Lower leg skin (tissue), 4 donors: ENCODE measurements at regions not wholly inside any gene's neighbourhood (a gene's known extent, or its start where the extent isn't known, plus 50 kb on each side); places are given as distances from the start of the nearest gene placed in this dataset.

Experiments
- DNase-seq, 2 donors: peaks; one replicate each; pipeline ENCODE4 v3.0.0-alpha.2; 2019; ENCODE audit warnings: low spot score in 2 of 2
- H3K4me3 ChIP-seq: fragments of 200-600 bp; sonication (generic); 2 replicates; pipeline ENCODE4 v1.5.1; 2017; ENCODE audit warnings: mild to moderate bottlenecking, low read depth; ENCODE audit not compliant: poor library complexity, severe bottlenecking
- POLR2A ChIP-seq, 2 donors: fragments of 450-650 bp; IDR thresholded peaks; one replicate each; pipeline ENCODE4 v1.6.1; 2016 to 2017; ENCODE audit warnings: antibody characterized with exemption in 2 of 2, mild to moderate bottlenecking in 1 of 2, moderate library complexity in 1 of 2
- WGBS, 2 donors: methylation state at CpG; one replicate each; pipeline ENCODE4 v1.1.5; 2018; 5-methylcytosine and 5-hydroxymethylcytosine counted together
- intact Hi-C: fragments of 100-400 bp; cut with DNase I; formaldehyde crosslinking; loops from one replicate; pipeline ENCODE4 v1.15.0; 2023; ENCODE audit warnings: low total_unique reads
- TF ChIP-seq, protein P1 (sequence below), 3 donors: fragments of 450-650 bp; IDR thresholded peaks; one replicate each; pipeline ENCODE4 v1.5.1; 2016; ENCODE audit warnings: antibody characterized with exemption in 3 of 3, mild to moderate bottlenecking in 3 of 3, moderate library complexity in 2 of 3

DNA sequence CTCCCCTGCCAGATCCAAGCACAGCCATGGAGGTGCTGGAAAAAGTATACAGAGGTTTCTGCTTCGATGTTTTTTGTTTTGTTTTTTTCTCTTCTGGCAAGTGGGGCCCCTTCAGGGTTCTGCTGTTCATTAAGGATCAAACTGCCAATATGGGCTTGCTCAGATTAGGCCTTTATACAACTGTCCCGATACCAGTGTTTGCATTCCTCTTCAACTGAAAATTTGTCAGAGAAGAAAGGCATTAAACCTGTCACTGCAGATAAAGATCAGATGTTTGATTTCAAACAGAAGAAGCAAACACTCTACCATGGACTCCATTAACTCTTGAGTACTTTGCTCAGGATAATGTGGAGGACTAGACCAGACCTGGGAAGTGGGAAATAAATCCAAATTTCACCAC, 396.0 kb upstream of the SMIM21 start:
- TF ChIP-seq, protein P1, sequence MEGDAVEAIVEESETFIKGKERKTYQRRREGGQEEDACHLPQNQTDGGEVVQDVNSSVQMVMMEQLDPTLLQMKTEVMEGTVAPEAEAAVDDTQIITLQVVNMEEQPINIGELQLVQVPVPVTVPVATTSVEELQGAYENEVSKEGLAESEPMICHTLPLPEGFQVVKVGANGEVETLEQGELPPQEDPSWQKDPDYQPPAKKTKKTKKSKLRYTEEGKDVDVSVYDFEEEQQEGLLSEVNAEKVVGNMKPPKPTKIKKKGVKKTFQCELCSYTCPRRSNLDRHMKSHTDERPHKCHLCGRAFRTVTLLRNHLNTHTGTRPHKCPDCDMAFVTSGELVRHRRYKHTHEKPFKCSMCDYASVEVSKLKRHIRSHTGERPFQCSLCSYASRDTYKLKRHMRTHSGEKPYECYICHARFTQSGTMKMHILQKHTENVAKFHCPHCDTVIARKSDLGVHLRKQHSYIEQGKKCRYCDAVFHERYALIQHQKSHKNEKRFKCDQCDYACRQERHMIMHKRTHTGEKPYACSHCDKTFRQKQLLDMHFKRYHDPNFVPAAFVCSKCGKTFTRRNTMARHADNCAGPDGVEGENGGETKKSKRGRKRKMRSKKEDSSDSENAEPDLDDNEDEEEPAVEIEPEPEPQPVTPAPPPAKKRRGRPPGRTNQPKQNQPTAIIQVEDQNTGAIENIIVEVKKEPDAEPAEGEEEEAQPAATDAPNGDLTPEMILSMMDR (IDR thresholded peaks at IDR 0.05), result no peak
- TF ChIP-seq POLR2A (IDR thresholded peaks at IDR 0.05), result no peak
- DNase-seq, result no peak
- WGBS, 2 donors, result 29 to 33% methylated on average over 2 of the region's 2 CpGs
- H3K4me3 ChIP-seq, result no peak overlapping the region
- intact Hi-C loops, result no loop called here

DNA sequence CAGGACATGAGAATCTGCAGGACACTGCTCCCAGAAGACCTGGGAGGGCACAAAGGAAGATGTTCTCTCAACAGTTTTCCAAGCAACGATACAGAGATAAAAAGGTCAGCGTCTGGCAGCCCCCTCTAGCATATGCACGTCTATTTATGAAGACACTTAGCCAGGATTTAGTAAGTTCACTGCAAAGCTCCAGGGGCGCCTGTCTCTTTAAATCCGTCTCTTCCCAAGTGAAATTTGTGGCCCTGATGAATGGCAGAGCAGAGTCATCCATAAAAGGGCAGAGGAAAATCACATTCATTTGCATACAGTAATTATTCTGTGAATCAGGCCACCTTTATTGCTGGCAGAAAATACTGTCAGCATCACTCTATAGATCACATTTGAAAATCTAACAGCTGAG, 390.9 kb upstream of the SMIM21 start:
- TF ChIP-seq POLR2A (IDR thresholded peaks at IDR 0.05), result no peak
- TF ChIP-seq, protein P1 (IDR thresholded peaks at IDR 0.05), result no peak
- intact Hi-C loops, result loop anchor here (10.0 kb wide), 1 partner anchor 734 kb away; no protein-coding TSS in a partner anchor
- H3K4me3 ChIP-seq, result no peak overlapping the region
- WGBS, 2 donors, result 72 to 81% methylated on average over 5 of the region's 5 CpGs
- no peak for DNase-seq

DNA sequence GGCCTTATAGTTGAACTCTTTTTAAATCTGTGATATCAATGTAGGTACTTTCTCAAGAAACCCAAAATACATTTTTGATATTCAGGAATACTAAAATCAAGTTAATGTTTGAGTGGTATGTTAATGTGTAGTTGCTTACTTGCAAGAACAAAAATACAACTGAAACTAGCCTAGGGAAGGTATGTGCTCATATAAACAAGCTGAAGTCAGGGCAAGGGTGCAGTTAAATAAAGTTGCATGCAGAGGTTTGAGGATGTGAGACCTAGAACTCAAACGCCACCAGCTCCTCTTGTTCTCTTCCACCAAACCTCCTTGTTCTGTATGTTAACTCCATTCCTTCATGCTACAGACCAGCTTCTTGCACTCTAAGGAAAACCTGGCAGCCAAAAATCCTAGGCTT, 388.3 kb upstream of the SMIM21 start:
- WGBS, 2 donors, result 82 to 95% methylated on average over 1 of the region's 1 CpG

DNA sequence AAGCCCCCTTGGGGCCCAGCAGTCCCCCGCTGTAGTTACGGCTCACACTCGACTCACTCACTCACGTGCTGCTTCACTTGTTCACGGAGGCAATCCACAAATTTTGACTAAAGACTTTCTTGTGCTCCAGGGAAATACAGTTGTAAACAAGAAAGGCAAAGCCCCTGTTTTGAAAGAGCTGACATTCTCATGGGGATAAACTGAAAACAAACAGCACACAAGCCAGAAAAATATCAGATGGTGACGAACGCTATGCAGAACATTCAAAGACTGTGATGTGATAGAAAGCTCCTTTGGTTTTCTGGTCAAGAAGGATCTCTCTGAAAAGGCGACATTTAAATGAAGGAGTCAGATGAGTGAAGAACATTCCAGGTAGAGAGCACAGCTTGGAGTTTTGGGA, 385.3 kb upstream of the SMIM21 start:
- no peak for TF ChIP-seq POLR2A (IDR thresholded peaks at IDR 0.05)
- TF ChIP-seq, protein P1 (IDR thresholded peaks at IDR 0.05), result no peak
- intact Hi-C loops, result loop anchor here (10.0 kb wide), 1 partner anchor 728 kb away; no protein-coding TSS in a partner anchor
- 71 to 74% methylated on average over 8 of the region's 8 CpGs for WGBS, 2 donors
- DNase-seq, result no peak
- no peak overlapping the region for H3K4me3 ChIP-seq

More for the DNA sequence above, 388.3 kb upstream of the SMIM21 start:
- intact Hi-C loops, result loop anchor here (10.0 kb wide), 1 partner anchor 731 kb away; no protein-coding TSS in a partner anchor
- no peak overlapping the region for H3K4me3 ChIP-seq
- DNase-seq, result no peak
- TF ChIP-seq, protein P1 (IDR thresholded peaks at IDR 0.05), result no peak

DNA sequence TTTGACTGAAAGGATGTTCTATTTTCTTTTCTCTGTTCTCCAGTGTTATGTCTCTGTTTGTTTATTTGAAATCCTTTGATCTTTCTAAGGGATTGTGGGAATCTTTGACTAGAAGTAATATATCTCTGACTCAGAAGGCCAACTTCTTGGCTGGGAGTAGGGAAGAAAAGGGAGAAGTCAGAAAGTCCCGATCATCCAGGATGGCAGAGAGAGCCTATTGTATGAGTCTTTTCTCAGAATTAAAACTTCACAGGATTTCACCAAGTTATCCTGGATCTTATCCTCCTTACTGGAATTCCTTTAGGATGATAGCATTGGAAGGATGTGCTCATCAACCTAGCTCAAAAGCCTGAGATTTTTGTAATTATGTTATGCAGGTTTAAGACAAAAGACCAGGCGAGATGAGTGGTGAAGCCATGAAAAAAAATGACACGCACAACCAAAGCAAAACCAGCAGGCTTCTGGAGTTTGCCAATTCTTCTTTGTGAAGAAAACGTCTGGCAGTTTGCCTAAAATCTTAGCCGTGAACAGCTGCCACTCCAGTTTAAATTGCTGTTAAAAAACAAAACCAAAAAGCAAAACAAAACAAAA, 383.6 kb upstream of the SMIM21 start:
- TF ChIP-seq, protein P1 (IDR thresholded peaks at IDR 0.05), result no peak
- no peak for TF ChIP-seq POLR2A (IDR thresholded peaks at IDR 0.05)
- WGBS, 2 donors, result 18 to 19% methylated on average over 5 of the region's 5 CpGs
- intact Hi-C loops, result loop anchor here (10.0 kb wide), 1 partner anchor 726 kb away; no protein-coding TSS in a partner anchor
- no peak for DNase-seq
- no peak overlapping the region for H3K4me3 ChIP-seq

DNA sequence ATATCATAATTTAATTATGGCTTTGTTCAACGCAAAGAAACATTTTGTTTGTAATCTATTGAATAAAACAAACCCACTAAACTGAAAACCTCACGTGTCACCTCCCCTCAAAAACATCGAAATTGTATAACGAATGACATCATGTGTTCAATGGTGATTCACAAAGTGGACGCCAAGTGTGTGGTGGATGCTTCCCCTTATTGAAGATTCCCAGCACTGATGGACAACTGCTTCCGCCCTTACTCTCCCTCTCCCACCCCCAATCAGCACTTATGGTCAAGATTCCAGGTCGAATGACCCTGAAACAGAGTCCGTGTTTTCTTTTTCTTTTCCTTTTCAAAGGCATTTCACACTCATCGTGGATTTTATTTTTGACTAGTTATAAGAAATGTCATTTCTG, 383.0 kb upstream of the SMIM21 start:
- no peak for TF ChIP-seq POLR2A (IDR thresholded peaks at IDR 0.05)
- TF ChIP-seq, protein P1 (IDR thresholded peaks at IDR 0.05), result no peak
- intact Hi-C loops, result loop anchor here (10.0 kb wide), 1 partner anchor 726 kb away; no protein-coding TSS in a partner anchor
- no peak for DNase-seq
- H3K4me3 ChIP-seq, result no peak overlapping the region
- WGBS, 2 donors, result 48 to 52% methylated on average over 9 of the region's 9 CpGs
